SU-DHL-6 (cell line): ENCODE measurements at regions not wholly inside any gene's neighbourhood (a gene's known extent, or its start where the extent isn't known, plus 50 kb on each side); places are given as distances from the start of the nearest gene placed in this dataset.

Experiments used
- H2AFZ ChIP-seq: fragments of 200-600 bp; sonication (generic); 2 replicates; pipeline ENCODE4 v1.6.1; 2014; ENCODE audit warnings: low read depth, mild to moderate bottlenecking, moderate library complexity, mixed read lengths, antibody characterized with exemption, low read length; ENCODE audit not compliant: severe bottlenecking
- H3F3A ChIP-seq: fragments of 200-600 bp; shearing (Covaris generic); 2 replicates; pipeline ENCODE4 v1.6.0; 2016; ENCODE audit warnings: antibody characterized with exemption, mild to moderate bottlenecking; ENCODE audit not compliant: insufficient read depth
- H3K27ac ChIP-seq: fragments of 200-600 bp; sonication (generic); 2 replicates; pipeline ENCODE4 v1.5.1; 2016; ENCODE audit warnings: low read depth, mild to moderate bottlenecking, low read length, moderate library complexity, mixed read lengths
- H3K27me3 ChIP-seq: fragments of 200-600 bp; sonication (generic), shearing (Covaris generic); 2 replicates; pipeline ENCODE4 v1.6.0; 2014; ENCODE audit warnings: mild to moderate bottlenecking, low read length
- H3K36me3 ChIP-seq: fragments of 200-600 bp; sonication (generic); 2 replicates; pipeline ENCODE4 v1.6.1; 2014; ENCODE audit warnings: mild to moderate bottlenecking, low read length, mixed read lengths
- H3K4me2 ChIP-seq: fragments of 300-600, 200-600 bp; shearing (Covaris generic), sonication (generic); 2 replicates; pipeline ENCODE4 v1.6.0; 2014; ENCODE audit warnings: low read length, low read depth, mild to moderate bottlenecking; ENCODE audit not compliant: poor library complexity, severe bottlenecking
- H3K4me3 ChIP-seq: fragments of 200-600 bp; sonication (generic); 2 replicates; pipeline ENCODE4 v1.5.1; 2014; ENCODE audit warnings: antibody characterized with exemption, low read length, mild to moderate bottlenecking, mixed read lengths; ENCODE audit not compliant: insufficient read depth, poor library complexity, severe bottlenecking
- H3K79me2 ChIP-seq: fragments of 200-600 bp; sonication (generic); 2 replicates; pipeline ENCODE4 v1.6.1; 2014; ENCODE audit warnings: mild to moderate bottlenecking, low read length, moderate library complexity; ENCODE audit not compliant: insufficient read depth
- H3K9ac ChIP-seq: fragments of 200-600 bp; sonication (generic); 2 replicates; pipeline ENCODE4 v1.7.0; 2014; ENCODE audit warnings: mild to moderate bottlenecking, low read length
- H3K9me2 ChIP-seq: fragments of 200-600 bp; sonication (generic); replicated peaks from 2 replicates; pipeline ENCODE4 v1.6.1; 2014; ENCODE audit warnings: low read length; ENCODE audit not compliant: insufficient read depth
- H3K9me3 ChIP-seq: fragments of 200-600 bp; sonication (generic); 2 replicates; pipeline ENCODE4 v1.6.1; 2014; ENCODE audit warnings: low read length, mixed read lengths; ENCODE audit not compliant: insufficient read depth
- H4K20me1 ChIP-seq: fragments of 200-600 bp; sonication (generic); 2 replicates; pipeline ENCODE4 v1.6.1; 2014; ENCODE audit warnings: low read depth, mild to moderate bottlenecking, antibody characterized with exemption, low read length, moderate library complexity, mixed read lengths
- EZH2phosphoT487 ChIP-seq: fragments of 200-600 bp; sonication (generic), shearing (Covaris generic); conservative IDR thresholded peaks from 2 replicates; pipeline ENCODE4 v1.6.1; 2018; ENCODE audit warnings: mild to moderate bottlenecking, antibody characterized with exemption, low read length, moderate library complexity, mixed read lengths
- TF ChIP-seq, protein P1 (sequence below): fragments of 200-600 bp; sonication (generic); IDR thresholded peaks from one replicate; pipeline ENCODE4 v1.5.1; 2017; ENCODE audit warnings: antibody characterized with exemption, mild to moderate bottlenecking, low read length, moderate library complexity; ENCODE audit not compliant: insufficient read depth, poor library complexity, severe bottlenecking

DNA sequence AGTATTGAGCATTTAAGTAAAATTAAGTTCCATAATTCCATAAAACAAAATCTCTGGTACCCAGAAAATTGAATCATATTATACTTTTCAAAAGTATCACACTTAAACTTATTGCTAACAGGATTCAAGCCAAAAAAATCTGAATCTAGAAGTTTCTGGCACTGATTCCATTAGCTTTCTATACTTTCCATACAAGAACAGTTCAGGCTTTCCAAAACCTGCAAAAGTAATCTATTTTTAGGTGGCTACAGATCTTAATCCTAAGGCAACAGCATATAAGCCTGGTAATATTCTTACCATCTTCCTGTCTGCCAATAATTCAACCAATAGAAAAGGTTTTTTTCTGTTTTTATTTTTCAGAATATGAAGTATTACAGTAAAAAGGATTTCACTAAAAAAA is 185.0 kb downstream of the CRPPA start:
- no peaks in the 10 kb centered on the region for H3K9me3 ChIP-seq
- no peaks in the 10 kb centered on the region for H3F3A ChIP-seq
- H2AFZ ChIP-seq = no peak overlapping the region
- no peak overlapping the region for H3K4me3 ChIP-seq
- H3K9me2 ChIP-seq = no peaks in the 10 kb centered on the region
- TF ChIP-seq, protein P1, sequence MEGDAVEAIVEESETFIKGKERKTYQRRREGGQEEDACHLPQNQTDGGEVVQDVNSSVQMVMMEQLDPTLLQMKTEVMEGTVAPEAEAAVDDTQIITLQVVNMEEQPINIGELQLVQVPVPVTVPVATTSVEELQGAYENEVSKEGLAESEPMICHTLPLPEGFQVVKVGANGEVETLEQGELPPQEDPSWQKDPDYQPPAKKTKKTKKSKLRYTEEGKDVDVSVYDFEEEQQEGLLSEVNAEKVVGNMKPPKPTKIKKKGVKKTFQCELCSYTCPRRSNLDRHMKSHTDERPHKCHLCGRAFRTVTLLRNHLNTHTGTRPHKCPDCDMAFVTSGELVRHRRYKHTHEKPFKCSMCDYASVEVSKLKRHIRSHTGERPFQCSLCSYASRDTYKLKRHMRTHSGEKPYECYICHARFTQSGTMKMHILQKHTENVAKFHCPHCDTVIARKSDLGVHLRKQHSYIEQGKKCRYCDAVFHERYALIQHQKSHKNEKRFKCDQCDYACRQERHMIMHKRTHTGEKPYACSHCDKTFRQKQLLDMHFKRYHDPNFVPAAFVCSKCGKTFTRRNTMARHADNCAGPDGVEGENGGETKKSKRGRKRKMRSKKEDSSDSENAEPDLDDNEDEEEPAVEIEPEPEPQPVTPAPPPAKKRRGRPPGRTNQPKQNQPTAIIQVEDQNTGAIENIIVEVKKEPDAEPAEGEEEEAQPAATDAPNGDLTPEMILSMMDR = no peak
- TF ChIP-seq EZH2phosphoT487 = no peak
- H3K79me2 ChIP-seq = no peaks in the 10 kb centered on the region
- H3K27me3 ChIP-seq = no peaks in the 10 kb centered on the region
- no peaks in the 10 kb centered on the region for H4K20me1 ChIP-seq
- no peak overlapping the region for H3K27ac ChIP-seq
- H3K9ac ChIP-seq = no peak overlapping the region
- no peak overlapping the region for H3K4me2 ChIP-seq
- H3K36me3 ChIP-seq = no peaks in the 10 kb centered on the region

DNA sequence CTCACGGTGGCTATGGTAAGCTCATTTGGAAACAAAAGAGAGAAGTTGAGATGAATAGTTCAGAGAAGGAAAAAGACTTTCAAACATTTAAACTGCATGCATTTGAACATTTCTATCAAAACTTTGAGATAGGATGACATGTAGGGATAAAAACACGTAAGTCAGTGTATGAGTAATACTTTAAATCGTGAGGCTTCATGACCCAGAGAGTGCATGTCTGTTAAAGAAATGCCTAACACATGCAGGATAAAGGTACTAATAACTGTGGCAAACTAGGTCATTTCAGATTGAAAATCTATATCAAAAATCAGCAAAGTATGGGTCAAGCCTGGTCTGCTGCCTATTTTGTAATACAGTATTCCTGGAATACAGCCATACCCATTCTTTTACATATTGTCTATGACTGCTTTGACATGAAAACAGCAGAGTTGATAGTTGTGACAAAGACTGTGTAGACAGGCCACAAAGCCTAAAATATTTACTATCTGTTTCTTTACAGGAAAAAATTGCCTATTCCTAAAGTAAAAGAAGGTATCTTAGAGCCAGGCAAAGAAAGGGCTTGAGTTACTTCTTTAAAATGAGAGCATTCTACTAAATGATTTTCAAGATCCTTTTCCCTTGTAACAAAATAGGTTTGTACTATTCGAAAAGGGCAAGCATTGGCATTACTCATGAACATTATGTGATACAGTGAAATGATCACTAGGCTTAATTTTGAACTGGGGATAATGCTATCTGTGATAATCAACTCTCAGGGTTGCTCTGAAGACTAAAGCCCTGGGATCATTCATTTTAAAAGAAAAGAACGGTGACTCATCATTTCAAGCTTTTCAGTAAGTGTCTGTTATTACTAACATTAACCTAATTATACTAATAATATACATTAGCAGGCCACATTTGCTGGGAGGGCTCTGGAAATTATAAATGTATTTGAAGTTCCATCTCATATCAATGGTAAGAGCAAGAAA is 185.9 kb downstream of the CRPPA start:
- Histone ChIP-seq H3K36me3 (no peaks in the 10 kb centered on the region), H3K27ac (no peak overlapping the region), H3K9me3 (no peaks in the 10 kb centered on the region), H3K4me2 (no peak overlapping the region), H3K9me2 (no peaks in the 10 kb centered on the region), H3F3A (no peaks in the 10 kb centered on the region), H2AFZ (no peak overlapping the region), H3K79me2 (no peaks in the 10 kb centered on the region), H3K4me3 (no peak overlapping the region), H3K27me3 (no peaks in the 10 kb centered on the region), H4K20me1 (no peaks in the 10 kb centered on the region), H3K9ac (no peak overlapping the region)
- TF ChIP-seq EZH2phosphoT487 = no peak
- TF ChIP-seq, protein P1 = no peak

DNA sequence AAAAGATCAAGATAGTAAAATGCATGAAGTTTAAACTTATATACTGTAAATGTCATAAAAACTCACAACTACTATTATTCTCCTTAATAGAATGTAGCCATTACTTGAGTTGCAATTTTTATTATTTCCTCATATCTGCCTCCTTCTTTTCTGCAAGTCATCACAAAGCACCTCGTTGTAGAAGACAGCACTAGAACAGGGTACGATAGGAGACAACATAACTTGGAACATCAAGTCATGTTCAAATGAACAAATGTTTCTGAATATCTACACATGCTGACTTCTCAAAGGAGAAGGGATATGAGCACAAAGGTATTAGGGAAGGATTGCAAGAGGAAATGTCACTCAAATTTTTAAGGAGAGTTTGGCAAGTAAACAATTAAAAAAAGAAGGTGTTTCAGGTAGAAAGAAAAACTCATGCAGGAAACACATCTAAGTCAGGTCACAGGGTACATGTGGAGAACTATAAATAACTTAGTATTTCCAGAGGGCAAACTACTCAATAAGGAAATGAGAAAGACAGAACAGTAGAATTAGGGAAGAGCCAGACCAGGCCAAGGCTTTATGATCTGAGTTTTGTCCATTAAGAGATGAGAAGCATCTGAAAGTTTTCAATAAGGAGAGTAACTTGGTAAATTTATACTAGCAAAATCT is 186.7 kb downstream of the CRPPA start:
- Histone ChIP-seq H3F3A (no peaks in the 10 kb centered on the region), H3K4me3 (no peak overlapping the region), H3K27me3 (no peaks in the 10 kb centered on the region), H2AFZ (no peak overlapping the region), H3K9me2 (no peaks in the 10 kb centered on the region), H4K20me1 (no peaks in the 10 kb centered on the region), H3K79me2 (no peaks in the 10 kb centered on the region), H3K4me2 (no peak overlapping the region), H3K9me3 (no peaks in the 10 kb centered on the region), H3K36me3 (no peaks in the 10 kb centered on the region), H3K9ac (no peak overlapping the region), H3K27ac (no peak overlapping the region)
- TF ChIP-seq EZH2phosphoT487 = no peak
- TF ChIP-seq, protein P1 = no peak
